ENCODE measurements at regions not wholly inside any gene's neighbourhood (a gene's known extent, or its start where the extent isn't known, plus 50 kb on each side); places are given as distances from the start of the nearest gene placed in this dataset.
"Not testable (repeated sequence)": the region's sequence is repeated elsewhere in the genome, so short reads cannot be mapped to it uniquely, and the experiment has no call there.

- intact Hi-C loops (cut with DNase I); H3K27me3 ChIP-seq (ENCODE audit: control insufficient read depth in 1 of 2, insufficient read depth in 2 of 2, low read length in 1 of 2); H3K27ac ChIP-seq (ENCODE audit: low read depth in 1 of 2, low read length in 2 of 2); H3K9me3 ChIP-seq (ENCODE audit: control insufficient read depth, low read length); H3K4me1 ChIP-seq (ENCODE audit: control insufficient read depth in 1 of 2, insufficient read depth in 2 of 2, low read length in 2 of 2); DNase-seq; H3K36me3 ChIP-seq (ENCODE audit: control insufficient read depth in 1 of 2, insufficient read depth in 2 of 2, low read length in 1 of 2); H3K4me3 ChIP-seq (ENCODE audit: low read length in 2 of 2); ATAC-seq (ENCODE audit: low FRiP score): not testable (repeated sequence)
- 85 to 90% methylated on average over 6 to 7 of the region's 10 CpGs for WGBS, 2 donors
Measured at GRCh38 chr1:146695388-146695787, 242.7 kb upstream of the NBPF12 start.

- intact Hi-C loops (cut with DNase I); H3K27ac ChIP-seq (ENCODE audit: low read depth in 1 of 2, low read length in 2 of 2); H3K9me3 ChIP-seq (ENCODE audit: control insufficient read depth, low read length); DNase-seq; H3K4me3 ChIP-seq (ENCODE audit: low read length in 2 of 2); H3K4me1 ChIP-seq (ENCODE audit: control insufficient read depth in 1 of 2, insufficient read depth in 2 of 2, low read length in 2 of 2); H3K27me3 ChIP-seq (ENCODE audit: control insufficient read depth in 1 of 2, insufficient read depth in 2 of 2, low read length in 1 of 2); ATAC-seq (ENCODE audit: low FRiP score); H3K36me3 ChIP-seq (ENCODE audit: control insufficient read depth in 1 of 2, insufficient read depth in 2 of 2, low read length in 1 of 2): not testable (repeated sequence)
- WGBS, 2 donors = 44 to 56% methylated on average over 1 to 3 of the region's 3 CpGs
Measured at GRCh38 chr1:146691798-146692197, 246.3 kb upstream of the NBPF12 start.

DNA sequence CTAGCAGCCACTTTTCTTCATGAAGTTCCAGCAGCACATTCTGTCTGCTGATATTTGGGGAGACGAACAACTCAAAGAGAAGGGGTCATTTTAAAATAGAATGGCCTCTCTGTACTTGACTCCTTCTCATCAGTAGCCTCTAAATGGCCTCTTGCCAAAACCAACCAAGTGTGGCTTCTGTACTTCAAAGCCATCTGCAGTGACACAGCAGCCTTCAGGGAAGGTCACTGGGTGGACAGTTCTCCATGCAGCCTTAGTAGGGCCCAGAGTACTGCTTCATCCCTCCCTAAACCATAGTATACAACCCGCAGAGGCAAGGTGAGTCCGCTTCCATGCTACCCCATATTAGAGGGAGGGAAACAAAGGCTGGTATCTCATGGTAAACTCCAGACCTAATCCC, 249.2 kb upstream of the NBPF12 start:
- H3K4me1 ChIP-seq (ENCODE audit: control insufficient read depth in 1 of 2, insufficient read depth in 2 of 2, low read length in 2 of 2); H3K27ac ChIP-seq (ENCODE audit: low read depth in 1 of 2, low read length in 2 of 2); H3K36me3 ChIP-seq (ENCODE audit: control insufficient read depth in 1 of 2, insufficient read depth in 2 of 2, low read length in 1 of 2); ATAC-seq (ENCODE audit: low FRiP score); H3K9me3 ChIP-seq (ENCODE audit: control insufficient read depth, low read length); intact Hi-C loops (cut with DNase I); H3K4me3 ChIP-seq (ENCODE audit: low read length in 2 of 2); DNase-seq; H3K27me3 ChIP-seq (ENCODE audit: control insufficient read depth in 1 of 2, insufficient read depth in 2 of 2, low read length in 1 of 2): not testable (repeated sequence)
- WGBS, 2 donors = 50 to 53% methylated on average over 1 of the region's 3 CpGs

GRCh38 chr1:146686777-146687366, 251.3 kb upstream of the NBPF12 start:
- H3K36me3 ChIP-seq (ENCODE audit: control insufficient read depth in 1 of 2, insufficient read depth in 2 of 2, low read length in 1 of 2); H3K27ac ChIP-seq (ENCODE audit: low read depth in 1 of 2, low read length in 2 of 2); H3K27me3 ChIP-seq (ENCODE audit: control insufficient read depth in 1 of 2, insufficient read depth in 2 of 2, low read length in 1 of 2); ATAC-seq (ENCODE audit: low FRiP score); H3K9me3 ChIP-seq (ENCODE audit: control insufficient read depth, low read length); H3K4me1 ChIP-seq (ENCODE audit: control insufficient read depth in 1 of 2, insufficient read depth in 2 of 2, low read length in 2 of 2); intact Hi-C loops (cut with DNase I); DNase-seq; H3K4me3 ChIP-seq (ENCODE audit: low read length in 2 of 2): not testable (repeated sequence)
- WGBS, 2 donors = 41 to 51% methylated on average over 4 of the region's 4 CpGs

DNA sequence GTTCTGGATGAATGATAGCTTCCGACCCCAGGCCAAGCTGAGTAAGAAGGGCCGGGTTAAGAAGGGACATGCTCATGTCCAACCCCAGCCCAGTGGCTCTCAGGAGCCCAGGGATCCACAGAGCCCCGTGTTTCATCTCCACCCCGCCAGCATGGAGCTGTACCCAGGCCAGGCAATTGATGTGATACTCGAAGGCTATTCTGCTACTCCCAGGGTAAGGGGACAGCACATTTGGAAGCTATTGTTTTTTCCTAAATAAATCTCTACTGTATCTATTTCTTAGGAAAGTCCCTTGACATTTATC, 255.0 kb upstream of the NBPF12 start:
- H3K27ac ChIP-seq (ENCODE audit: low read depth in 1 of 2, low read length in 2 of 2); ATAC-seq (ENCODE audit: low FRiP score); H3K4me3 ChIP-seq (ENCODE audit: low read length in 2 of 2); intact Hi-C loops (cut with DNase I); H3K4me1 ChIP-seq (ENCODE audit: control insufficient read depth in 1 of 2, insufficient read depth in 2 of 2, low read length in 2 of 2); H3K36me3 ChIP-seq (ENCODE audit: control insufficient read depth in 1 of 2, insufficient read depth in 2 of 2, low read length in 1 of 2); DNase-seq; H3K27me3 ChIP-seq (ENCODE audit: control insufficient read depth in 1 of 2, insufficient read depth in 2 of 2, low read length in 1 of 2); H3K9me3 ChIP-seq (ENCODE audit: control insufficient read depth, low read length): not testable (repeated sequence)
- 63 to 90% methylated on average over 1 to 2 of the region's 5 CpGs for WGBS, 2 donors

GRCh38 chr1:146682227-146683125, 255.6 kb upstream of the NBPF12 start:
- H3K9me3 ChIP-seq (ENCODE audit: control insufficient read depth, low read length); intact Hi-C loops (cut with DNase I); ATAC-seq (ENCODE audit: low FRiP score); H3K27ac ChIP-seq (ENCODE audit: low read depth in 1 of 2, low read length in 2 of 2); H3K27me3 ChIP-seq (ENCODE audit: control insufficient read depth in 1 of 2, insufficient read depth in 2 of 2, low read length in 1 of 2); H3K4me3 ChIP-seq (ENCODE audit: low read length in 2 of 2); DNase-seq; H3K36me3 ChIP-seq (ENCODE audit: control insufficient read depth in 1 of 2, insufficient read depth in 2 of 2, low read length in 1 of 2); H3K4me1 ChIP-seq (ENCODE audit: control insufficient read depth in 1 of 2, insufficient read depth in 2 of 2, low read length in 2 of 2): not testable (repeated sequence)
- WGBS, 2 donors = 44 to 68% methylated on average over 7 of the region's 11 CpGs

GRCh38 chr1:146673729-146674299, 264.3 kb upstream of the NBPF12 start:
- ATAC-seq (ENCODE audit: low FRiP score); H3K36me3 ChIP-seq (ENCODE audit: control insufficient read depth in 1 of 2, insufficient read depth in 2 of 2, low read length in 1 of 2); DNase-seq; H3K4me1 ChIP-seq (ENCODE audit: control insufficient read depth in 1 of 2, insufficient read depth in 2 of 2, low read length in 2 of 2); H3K27ac ChIP-seq (ENCODE audit: low read depth in 1 of 2, low read length in 2 of 2); H3K27me3 ChIP-seq (ENCODE audit: control insufficient read depth in 1 of 2, insufficient read depth in 2 of 2, low read length in 1 of 2); H3K4me3 ChIP-seq (ENCODE audit: low read length in 2 of 2); H3K9me3 ChIP-seq (ENCODE audit: control insufficient read depth, low read length); intact Hi-C loops (cut with DNase I): not testable (repeated sequence)
- WGBS, 2 donors = 72 to 76% methylated on average over 7 of the region's 7 CpGs

DNA sequence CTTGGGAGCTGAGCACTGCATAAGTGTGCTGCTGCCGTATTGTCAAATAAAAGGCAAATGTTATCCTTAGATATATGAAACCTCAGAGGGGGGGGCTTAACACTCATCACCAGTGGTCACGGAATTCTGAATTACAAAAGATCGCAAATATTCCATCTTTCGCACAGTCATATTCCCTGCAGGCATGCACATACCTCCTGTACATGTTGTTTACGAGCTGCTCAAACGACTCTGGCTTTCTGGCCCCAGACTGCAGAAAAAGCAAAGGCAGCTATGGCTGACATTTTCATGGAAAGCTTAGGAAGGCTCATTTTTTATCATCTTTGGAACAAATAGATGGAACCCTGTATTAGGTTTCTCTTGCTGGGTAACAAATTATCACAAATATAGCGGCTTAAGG, 265.5 kb upstream of the NBPF12 start:
- 34 to 68% methylated on average over 2 to 7 of the region's 7 CpGs for WGBS, 2 donors
- ATAC-seq (ENCODE audit: low FRiP score); DNase-seq; H3K4me3 ChIP-seq (ENCODE audit: low read length in 2 of 2); H3K27me3 ChIP-seq (ENCODE audit: control insufficient read depth in 1 of 2, insufficient read depth in 2 of 2, low read length in 1 of 2); intact Hi-C loops (cut with DNase I); H3K27ac ChIP-seq (ENCODE audit: low read depth in 1 of 2, low read length in 2 of 2); H3K36me3 ChIP-seq (ENCODE audit: control insufficient read depth in 1 of 2, insufficient read depth in 2 of 2, low read length in 1 of 2); H3K9me3 ChIP-seq (ENCODE audit: control insufficient read depth, low read length); H3K4me1 ChIP-seq (ENCODE audit: control insufficient read depth in 1 of 2, insufficient read depth in 2 of 2, low read length in 2 of 2): not testable (repeated sequence)

GRCh38 chr1:146671588-146671987, 266.5 kb upstream of the NBPF12 start:
- intact Hi-C loops (cut with DNase I); H3K27ac ChIP-seq (ENCODE audit: low read depth in 1 of 2, low read length in 2 of 2); ATAC-seq (ENCODE audit: low FRiP score); H3K27me3 ChIP-seq (ENCODE audit: control insufficient read depth in 1 of 2, insufficient read depth in 2 of 2, low read length in 1 of 2); DNase-seq; H3K9me3 ChIP-seq (ENCODE audit: control insufficient read depth, low read length); H3K36me3 ChIP-seq (ENCODE audit: control insufficient read depth in 1 of 2, insufficient read depth in 2 of 2, low read length in 1 of 2); H3K4me3 ChIP-seq (ENCODE audit: low read length in 2 of 2); H3K4me1 ChIP-seq (ENCODE audit: control insufficient read depth in 1 of 2, insufficient read depth in 2 of 2, low read length in 2 of 2): not testable (repeated sequence)
- 91 to 98% methylated on average over 4 to 6 of the region's 6 CpGs for WGBS, 2 donors
